HG03108 (cell line): ENCODE measurements at regions not wholly inside any gene's neighbourhood (a gene's known extent, or its start where the extent isn't known, plus 50 kb on each side); places are given as distances from the start of the nearest gene placed in this dataset.

ENCODE experiments used
- ATAC-seq: cut with Tn5 transposase; IDR thresholded peaks from one replicate; pipeline ENCODE4 v1.9.1; 2021; ENCODE audit warnings: moderate library complexity; ENCODE audit not compliant: unreplicated experiment

DNA sequence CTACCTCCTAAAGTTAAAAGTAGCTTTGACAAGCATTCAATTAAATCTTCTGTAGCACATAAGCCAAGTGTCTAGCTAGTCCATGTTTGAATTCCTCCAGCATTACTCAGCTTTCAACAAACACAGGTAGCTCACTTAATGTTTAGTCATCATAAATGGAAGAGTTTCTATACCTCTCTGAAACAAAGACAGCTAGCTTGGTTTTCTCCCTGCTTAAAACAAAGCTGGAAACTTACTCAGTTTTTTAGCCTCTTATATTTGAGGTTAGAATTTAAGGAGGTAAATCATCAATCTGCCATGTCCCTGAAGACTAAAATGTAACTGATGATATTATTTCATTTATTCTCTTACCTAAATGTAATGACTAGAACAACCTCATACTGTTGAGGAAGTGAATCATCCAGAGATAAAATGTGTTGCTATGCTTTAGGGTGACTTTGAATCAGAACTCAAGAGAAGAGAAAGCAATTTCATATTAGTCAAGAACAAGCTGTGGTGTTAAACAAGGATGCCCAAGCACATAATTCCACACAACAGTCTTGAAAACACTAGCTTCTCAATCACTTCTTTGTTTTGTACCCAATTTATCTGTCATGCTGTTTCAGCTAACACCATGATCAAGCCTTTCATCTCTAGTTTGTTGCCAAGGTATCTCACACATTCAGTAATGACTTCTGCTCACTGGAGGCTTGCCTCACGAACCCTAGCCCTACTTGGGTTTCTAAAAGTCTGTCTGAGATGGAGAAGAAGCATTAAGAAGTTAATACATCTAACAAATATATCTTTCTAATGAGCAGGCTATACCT is 251.9 kb downstream of the EPM2A start:
- no peak for ATAC-seq

DNA sequence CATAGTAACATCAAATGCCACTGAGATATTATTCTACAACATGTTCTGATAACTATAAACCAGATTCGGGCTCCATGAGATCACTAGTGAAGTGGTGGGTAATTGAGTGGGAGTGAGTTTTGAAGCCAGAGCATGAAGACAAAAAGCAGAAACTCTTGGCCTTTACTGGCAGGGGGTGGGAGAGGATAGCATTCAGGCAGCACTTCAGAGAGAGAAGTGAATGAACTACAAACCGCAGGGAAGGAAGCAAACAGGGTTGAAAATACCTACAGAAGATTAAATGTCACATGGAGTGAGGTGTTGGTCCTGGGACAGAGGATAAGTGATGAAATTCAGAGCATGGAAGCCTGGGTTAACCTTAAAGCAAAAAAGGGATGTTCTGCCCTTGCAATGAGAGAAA is 250.0 kb downstream of the EPM2A start:
- no peak for ATAC-seq

GRCh38 chr6:145486306-145486705 is 249.0 kb downstream of the EPM2A start:
- no peak for ATAC-seq

DNA sequence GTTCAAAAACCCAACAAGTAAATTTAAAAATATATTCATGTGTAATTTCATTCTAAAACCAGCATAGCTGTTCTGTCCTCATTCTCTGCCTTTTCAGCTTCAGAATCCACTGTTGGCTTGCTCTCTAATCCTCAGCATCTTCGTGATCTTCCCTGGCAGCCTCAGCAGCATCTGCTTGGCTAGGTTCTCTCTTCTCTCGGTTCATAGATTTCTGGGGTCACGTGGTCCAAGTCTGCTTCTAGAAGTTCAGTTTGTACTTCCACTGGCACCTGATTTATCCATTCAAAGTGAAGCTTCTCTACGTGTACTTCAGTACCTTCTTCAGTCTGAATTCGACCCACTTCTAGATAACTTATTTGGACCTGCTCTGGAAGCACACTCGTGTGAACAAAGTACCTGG is 245.7 kb downstream of the EPM2A start:
- no peak for ATAC-seq

- no peak for ATAC-seq
Observed at GRCh38 chr6:145490068-145490467, 245.3 kb downstream of the EPM2A start.

DNA sequence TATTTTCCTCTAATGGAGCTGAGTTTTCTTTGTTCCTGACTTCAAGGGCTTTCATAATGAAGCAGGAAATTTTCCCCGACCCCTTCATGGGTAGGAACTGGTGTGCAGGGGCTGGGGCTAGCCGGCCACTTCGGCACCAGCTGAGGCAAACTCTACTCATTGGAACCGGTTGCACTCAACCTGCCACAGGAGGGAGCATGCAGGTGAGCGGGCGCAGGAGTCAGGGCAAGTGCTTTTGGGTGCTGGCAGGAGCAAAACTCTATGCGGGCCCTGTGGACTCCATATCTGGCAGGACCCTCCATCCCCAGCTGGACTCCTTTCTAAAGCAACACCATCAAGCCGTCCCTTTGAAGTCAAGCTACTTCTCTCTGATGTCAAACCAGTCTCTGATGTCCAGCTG is 244.2 kb downstream of the EPM2A start:
- ATAC-seq, result no peak

DNA sequence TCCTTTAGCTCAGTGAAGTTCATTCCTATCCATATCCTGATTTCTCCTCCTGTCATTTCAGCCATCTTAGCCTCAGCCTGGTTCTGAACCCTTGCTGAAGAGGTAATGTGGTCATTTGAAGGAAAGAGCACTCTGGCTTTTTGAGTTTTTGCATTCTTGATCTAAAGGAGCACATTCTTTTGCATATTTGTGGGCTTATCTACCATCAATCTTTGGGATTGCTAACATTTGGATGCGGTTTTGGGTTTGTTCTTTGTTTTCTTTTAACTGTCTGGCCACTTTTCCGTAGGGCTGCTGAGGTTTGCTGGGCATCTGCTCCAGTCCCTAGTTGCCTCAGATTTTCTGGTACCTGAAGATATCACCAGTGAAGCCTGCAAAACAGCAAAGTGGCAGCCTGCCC is 238.3 kb downstream of the EPM2A start:
- no peak for ATAC-seq

DNA sequence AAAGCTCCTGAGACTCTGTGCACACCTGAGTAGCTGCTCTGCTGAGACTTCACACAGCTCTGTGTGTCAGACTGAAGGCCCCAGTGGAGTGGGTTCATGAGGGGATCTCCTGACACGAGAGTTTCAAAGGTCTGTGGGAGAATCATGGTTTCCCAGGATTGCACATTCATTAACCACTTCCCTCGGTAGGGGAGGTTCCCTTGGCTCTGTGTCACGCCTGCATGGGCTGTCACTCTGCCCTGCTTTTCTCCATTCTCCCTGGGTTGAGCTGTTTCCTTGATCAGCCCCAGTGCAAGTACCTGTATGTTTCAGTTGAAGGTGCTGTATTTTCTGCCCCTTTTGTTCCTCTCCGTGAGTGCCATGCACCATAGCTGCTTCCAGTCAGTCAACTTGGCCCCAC is 236.9 kb downstream of the EPM2A start:
- no peak for ATAC-seq

DNA sequence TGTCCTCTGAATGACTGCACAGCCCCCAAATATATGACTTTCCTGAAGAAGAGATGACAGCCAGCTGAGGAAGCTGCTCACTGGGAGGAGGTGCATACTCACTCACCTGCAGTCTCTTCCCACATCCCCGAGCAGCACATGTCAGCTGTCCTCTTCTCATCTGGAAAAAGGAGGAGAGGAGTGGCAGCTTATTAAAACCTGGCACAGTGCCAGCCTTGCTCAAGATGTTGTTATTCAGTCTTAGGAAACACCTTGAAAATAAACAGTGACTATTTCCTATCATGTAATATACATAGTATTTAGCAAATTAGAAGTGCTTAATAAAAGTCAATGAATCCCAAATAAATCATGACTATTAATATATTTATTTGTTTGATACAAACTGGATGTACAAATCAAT is 232.9 kb downstream of the EPM2A start:
- ATAC-seq, result no peak

DNA sequence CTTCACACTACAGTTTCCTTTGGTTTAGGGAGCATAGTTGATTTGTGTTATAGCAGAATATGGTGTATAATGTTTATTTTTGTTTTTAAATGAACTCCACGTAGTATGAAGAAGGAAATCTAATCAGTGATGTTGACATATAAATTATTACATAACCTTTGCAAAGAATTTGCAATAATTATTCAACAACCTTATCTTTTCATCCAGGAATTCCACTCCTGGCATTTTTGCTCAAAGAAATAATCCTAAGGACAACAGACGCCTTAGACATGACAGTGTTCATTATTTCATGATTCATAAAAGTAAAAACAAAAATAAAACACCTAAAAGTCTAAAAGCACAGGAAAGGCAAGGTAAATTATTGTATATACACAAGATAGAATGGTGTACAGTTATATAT is 229.2 kb downstream of the EPM2A start:
- no peak for ATAC-seq

GRCh38 chr6:145506565-145506964 is 228.8 kb downstream of the EPM2A start:
- ATAC-seq, result no peak

GRCh38 chr6:145507239-145507638 is 228.1 kb downstream of the EPM2A start:
- no peak for ATAC-seq

DNA sequence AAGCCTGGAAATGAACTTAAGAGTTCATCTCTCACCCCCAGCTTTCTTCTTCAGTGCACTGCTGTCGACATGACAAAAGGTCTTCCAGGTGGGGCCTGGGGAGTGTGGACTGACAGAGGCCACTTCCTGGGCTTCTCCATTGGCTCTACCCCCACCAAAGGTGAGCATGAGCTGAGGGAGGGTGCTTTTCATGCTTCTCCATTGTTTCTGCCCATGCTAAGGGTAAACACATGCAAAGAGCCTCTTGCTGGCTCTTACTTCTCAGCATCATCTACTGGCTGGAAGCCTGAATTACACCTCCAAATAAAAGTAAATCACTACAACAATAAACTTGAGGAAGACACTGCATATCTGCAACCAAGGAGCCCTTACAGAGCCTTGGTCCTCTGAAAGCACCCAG is 227.2 kb downstream of the EPM2A start:
- no peak for ATAC-seq

- ATAC-seq, result no peak
Observed at GRCh38 chr6:145517492-145517891, 217.8 kb downstream of the EPM2A start.

DNA sequence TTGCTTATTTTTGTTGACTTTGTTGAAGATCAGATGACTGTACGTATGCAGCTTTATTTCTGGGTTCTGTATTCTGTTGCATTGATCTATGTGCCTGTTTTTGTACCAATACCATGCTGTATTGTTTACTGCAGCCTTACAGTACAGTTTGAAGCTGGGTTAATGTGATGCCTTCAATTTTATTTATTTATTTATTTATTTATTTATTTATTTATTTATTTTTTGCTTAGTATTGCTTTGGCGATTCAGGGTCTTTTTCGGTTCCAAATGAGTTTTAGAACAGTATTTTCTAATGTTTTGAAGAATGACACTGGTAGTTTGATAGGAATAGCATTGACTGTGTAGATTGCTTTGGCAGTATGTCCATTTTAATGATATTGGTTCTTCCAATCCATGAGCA is 210.3 kb downstream of the EPM2A start:
- ATAC-seq, result no peak

GRCh38 chr6:145529582-145529981 is 205.7 kb downstream of the EPM2A start:
- ATAC-seq, result no peak

DNA sequence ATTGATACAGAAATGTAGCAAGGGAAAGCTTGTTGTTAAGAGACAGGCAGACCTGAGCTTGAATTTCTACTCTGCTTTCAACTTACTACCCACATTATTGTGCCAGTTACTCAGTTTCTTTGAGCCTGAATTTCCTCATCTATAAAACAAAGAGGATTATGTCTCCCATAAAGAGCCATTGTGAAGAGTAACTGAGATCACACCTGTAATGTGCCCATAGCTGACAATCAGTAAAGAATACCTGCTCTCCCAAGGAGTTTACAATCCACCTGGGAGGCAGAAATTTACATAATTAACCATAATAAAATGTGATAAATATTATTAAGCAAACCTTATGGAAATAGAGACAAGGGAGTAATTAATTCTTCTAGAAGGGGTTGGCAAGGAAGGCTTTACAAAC is 204.9 kb downstream of the EPM2A start:
- ATAC-seq, result no peak

DNA sequence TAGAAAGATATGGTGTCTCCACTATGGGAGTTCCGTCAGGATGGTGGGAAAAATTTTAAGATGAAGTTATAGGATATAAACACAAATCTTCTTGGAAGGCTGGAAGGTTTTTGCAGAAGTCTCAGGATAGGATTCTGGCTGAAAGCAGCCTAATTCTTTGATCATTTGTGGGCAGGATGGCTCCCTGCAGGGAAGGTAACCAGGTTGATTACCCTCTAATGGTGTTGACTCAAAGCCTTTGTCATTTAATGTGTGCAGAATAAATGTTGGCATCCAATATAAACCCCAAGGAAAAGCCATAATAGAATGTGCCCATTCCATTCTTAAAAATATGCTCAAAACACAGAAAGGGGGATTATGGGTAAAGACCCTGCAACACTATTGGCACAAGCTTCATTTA is 204.3 kb downstream of the EPM2A start:
- ATAC-seq, result no peak

GRCh38 chr6:145531822-145532221 is 203.5 kb downstream of the EPM2A start:
- no peak for ATAC-seq

DNA sequence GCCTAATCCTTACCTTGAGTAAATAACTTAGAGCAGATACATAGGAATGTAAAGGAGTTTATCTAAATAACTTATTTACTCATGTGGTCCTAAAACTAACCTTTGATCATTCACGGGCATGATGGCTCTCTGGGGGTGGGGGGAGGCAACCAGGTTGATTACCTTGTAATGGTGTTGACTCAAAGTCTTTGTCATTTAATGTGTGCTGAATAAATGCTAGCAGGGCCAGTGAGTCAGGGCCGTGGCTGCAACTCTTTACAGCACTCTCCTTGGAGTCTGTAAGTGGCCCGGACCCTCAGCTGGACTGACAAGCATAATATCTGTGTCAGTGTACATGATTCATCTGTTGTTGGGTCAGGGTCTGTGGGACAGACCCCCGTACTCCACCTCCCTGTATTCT is 203.0 kb downstream of the EPM2A start:
- no peak for ATAC-seq

DNA sequence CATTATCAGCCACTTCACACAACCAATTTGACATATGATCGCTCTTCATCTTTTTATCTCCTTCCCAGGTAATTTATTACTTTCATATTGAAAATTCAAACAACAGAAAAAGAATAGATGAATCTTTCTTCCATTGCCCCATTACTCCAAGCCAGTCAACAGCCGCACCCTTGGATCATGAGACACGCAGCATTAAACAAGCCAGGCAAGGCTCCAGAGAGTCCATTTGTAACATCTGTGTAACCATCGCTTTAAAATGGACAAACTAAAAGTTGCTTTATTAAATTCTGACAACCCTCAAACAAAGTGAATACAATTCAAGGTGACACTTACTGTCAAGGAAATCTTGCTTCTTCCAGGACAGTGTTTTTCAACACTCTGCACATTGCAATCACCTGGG is 200.3 kb downstream of the EPM2A start:
- no peak for ATAC-seq

DNA sequence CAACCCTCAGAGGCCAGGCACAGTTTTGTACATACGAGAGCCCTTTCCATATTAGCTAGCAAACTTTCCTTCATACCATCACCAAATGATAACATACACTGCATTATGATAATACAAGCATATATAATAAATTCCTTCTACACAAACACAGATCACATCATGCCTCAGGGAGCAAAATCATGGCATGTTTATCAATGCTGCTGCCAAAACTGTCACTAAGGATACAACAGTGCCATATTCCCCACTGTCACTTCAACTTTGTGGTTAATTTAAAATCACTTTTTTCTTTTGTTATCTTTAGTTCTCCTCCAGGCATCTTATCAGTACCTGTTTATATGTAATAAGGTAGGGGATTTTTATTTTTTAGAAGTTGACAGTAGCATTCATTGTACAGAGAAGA is 196.3 kb downstream of the EPM2A start:
- ATAC-seq, result no peak

DNA sequence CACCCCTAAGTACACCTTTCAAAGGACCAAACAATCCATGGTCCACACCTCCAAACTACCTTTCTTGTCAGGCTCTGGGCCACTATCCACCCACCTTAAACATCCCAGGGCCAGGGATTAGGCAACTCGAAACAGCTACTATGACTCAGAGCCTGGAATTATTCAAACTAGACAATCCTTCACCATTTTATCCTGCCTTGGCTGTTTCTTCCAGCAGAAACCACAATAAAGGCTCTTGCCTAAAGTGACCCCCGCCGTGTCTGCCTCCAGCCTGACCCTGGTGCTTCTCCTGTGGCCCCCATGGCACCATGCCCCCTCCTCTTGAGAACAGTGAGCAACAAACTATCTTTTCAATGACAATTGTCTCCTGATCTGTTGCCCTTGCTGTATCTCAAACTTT is 195.5 kb downstream of the EPM2A start:
- ATAC-seq, result no peak
